ENCODE measurements at regions not wholly inside any gene's neighbourhood (a gene's known extent, or its start where the extent isn't known, plus 50 kb on each side); places are given as distances from the start of the nearest gene placed in this dataset.
"Not testable (repeated sequence)": the region's sequence is repeated elsewhere in the genome, so short reads cannot be mapped to it uniquely, and the experiment has no call there.

- no peak for DNase-seq (ENCODE audit: low spot score)
These were observed 419.1 kb upstream of the LCORL start for GRCh38 chr4:18440527-18441202.

GRCh38 chr4:18439311-18439710 is 417.8 kb upstream of the LCORL start:
- no peak for DNase-seq (ENCODE audit: low spot score)

GRCh38 chr4:18435781-18436180 is 414.2 kb upstream of the LCORL start:
- DNase-seq (ENCODE audit: low spot score): no peak

- no peak for DNase-seq (ENCODE audit: low spot score)
These were observed 401.1 kb upstream of the LCORL start for GRCh38 chr4:18422685-18423084.

- DNase-seq (ENCODE audit: low spot score): no peak
These were observed 400.0 kb upstream of the LCORL start for GRCh38 chr4:18421519-18421918.

- DNase-seq (ENCODE audit: low spot score): no peak
These were observed 398.2 kb upstream of the LCORL start for GRCh38 chr4:18419780-18420179.

- not testable (repeated sequence) for DNase-seq (ENCODE audit: low spot score)
These were observed 396.8 kb upstream of the LCORL start for GRCh38 chr4:18418195-18418898.

GRCh38 chr4:18417651-18418050 is 396.1 kb upstream of the LCORL start:
- DNase-seq (ENCODE audit: low spot score): not testable (repeated sequence)

- no peak for DNase-seq (ENCODE audit: low spot score)
These were observed 384.7 kb upstream of the LCORL start for GRCh38 chr4:18406264-18406663.

GRCh38 chr4:18405054-18405453 is 383.5 kb upstream of the LCORL start:
- DNase-seq (ENCODE audit: low spot score): no peak

- no peak for DNase-seq (ENCODE audit: low spot score)
These were observed 383.1 kb upstream of the LCORL start for GRCh38 chr4:18404642-18405041.

GRCh38 chr4:18403327-18403726 is 381.8 kb upstream of the LCORL start:
- no peak for DNase-seq (ENCODE audit: low spot score)

- no peak for DNase-seq (ENCODE audit: low spot score)
These were observed 380.3 kb upstream of the LCORL start for GRCh38 chr4:18401868-18402267.

- DNase-seq (ENCODE audit: low spot score): no peak
These were observed 379.9 kb upstream of the LCORL start for GRCh38 chr4:18401425-18401824.

- no peak for DNase-seq (ENCODE audit: low spot score)
These were observed 377.1 kb upstream of the LCORL start for GRCh38 chr4:18398661-18399060.

GRCh38 chr4:18397681-18398390 is 376.3 kb upstream of the LCORL start:
- DNase-seq (ENCODE audit: low spot score): no peak

- DNase-seq (ENCODE audit: low spot score): no peak
These were observed 373.1 kb upstream of the LCORL start for GRCh38 chr4:18394656-18395055.

- no peak for DNase-seq (ENCODE audit: low spot score)
These were observed 369.8 kb upstream of the LCORL start for GRCh38 chr4:18391354-18391728.

GRCh38 chr4:18390655-18391353 is 369.2 kb upstream of the LCORL start:
- no peak for DNase-seq (ENCODE audit: low spot score)

GRCh38 chr4:18389115-18389514 is 367.6 kb upstream of the LCORL start:
- no peak for DNase-seq (ENCODE audit: low spot score)

GRCh38 chr4:18388039-18388438 is 366.5 kb upstream of the LCORL start:
- DNase-seq (ENCODE audit: low spot score): no peak

GRCh38 chr4:18381186-18381585 is 359.6 kb upstream of the LCORL start:
- no peak for DNase-seq (ENCODE audit: low spot score)

GRCh38 chr4:18369561-18369960 is 348.0 kb upstream of the LCORL start:
- DNase-seq (ENCODE audit: low spot score): no peak

Measured in HuH-7 (cell line).